ENCODE measurements at regions not wholly inside any gene's neighbourhood (a gene's known extent, or its start where the extent isn't known, plus 50 kb on each side); places are given as distances from the start of the nearest gene placed in this dataset.

- POLR2A ChIA-PET (ENCODE audit: unreplicated experiment): no interaction called here
- Histone ChIP-seq H3K27me3 (ENCODE audit: insufficient read depth, low read depth) (no peaks in the 10 kb centered on the region), H3K9me2 (ENCODE audit: insufficient read depth) (no peaks in the 10 kb centered on the region), H3K27ac (no peak overlapping the region), H3K9me3 (ENCODE audit: insufficient read depth, low read depth) (no peaks in the 10 kb centered on the region), H4K20me1 (ENCODE audit: insufficient read depth) (no peaks in the 10 kb centered on the region), H3F3A (ENCODE audit: insufficient read depth, low read depth) (no peaks in the 10 kb centered on the region), H3K4me1 (replicated peaks; ENCODE audit: insufficient read depth) (no peaks in the 10 kb centered on the region), H3K36me3 (ENCODE audit: low read depth) (no peaks in the 10 kb centered on the region), H3K4me2 (no peak overlapping the region), H3K4me3 (no peak overlapping the region), H3K79me2 (ENCODE audit: low read depth) (no peaks in the 10 kb centered on the region), H2AFZ (no peak overlapping the region)
- intact Hi-C loops (cut with micrococcal nuclease; ENCODE audit: unreplicated experiment): no loop called here
- TF ChIP-seq EZH2 (IDR thresholded peaks at IDR 0.05; ENCODE audit: low read depth) (no peak), CTCF (conservative IDR thresholded peaks at IDR 0.05) (no peak)
- CTCF ChIA-PET: no interaction called here
- BruUV-seq (replicated peaks): no TSS peak
- DNase-seq: no peak
These were observed 212.2 kb upstream of the GPRIN3 start for GRCh38 chr4:89519771-89520320.

GRCh38 chr4:89518259-89518658 lies 210.7 kb upstream of the GPRIN3 start:
- Histone ChIP-seq H3F3A (ENCODE audit: insufficient read depth, low read depth) (no peaks in the 10 kb centered on the region), H4K20me1 (ENCODE audit: insufficient read depth) (no peaks in the 10 kb centered on the region), H3K79me2 (ENCODE audit: low read depth) (no peaks in the 10 kb centered on the region), H3K4me2 (no peak overlapping the region), H3K4me3 (no peak overlapping the region), H3K4me1 (replicated peaks; ENCODE audit: insufficient read depth) (no peaks in the 10 kb centered on the region), H3K27ac (no peak overlapping the region), H2AFZ (no peak overlapping the region), H3K36me3 (ENCODE audit: low read depth) (no peaks in the 10 kb centered on the region), H3K9me2 (ENCODE audit: insufficient read depth) (no peaks in the 10 kb centered on the region), H3K9me3 (ENCODE audit: insufficient read depth, low read depth) (no peaks in the 10 kb centered on the region), H3K27me3 (ENCODE audit: insufficient read depth, low read depth) (no peaks in the 10 kb centered on the region)
- TF ChIP-seq CTCF (conservative IDR thresholded peaks at IDR 0.05) (no peak), EZH2 (IDR thresholded peaks at IDR 0.05; ENCODE audit: low read depth) (no peak)
- DNase-seq: no peak
- ChIA-PET CTCF (no interaction called here), POLR2A (ENCODE audit: unreplicated experiment) (no interaction called here)
- intact Hi-C loops (cut with micrococcal nuclease; ENCODE audit: unreplicated experiment): no loop called here
- no TSS peak for BruUV-seq (replicated peaks)

GRCh38 chr4:89514811-89515210 lies 207.2 kb upstream of the GPRIN3 start:
- intact Hi-C loops (cut with micrococcal nuclease; ENCODE audit: unreplicated experiment): no loop called here
- no peak overlapping the region for H2AFZ ChIP-seq
- ChIA-PET CTCF (no interaction called here), POLR2A (ENCODE audit: unreplicated experiment) (no interaction called here)
- H3K79me2 ChIP-seq (ENCODE audit: low read depth): no peaks in the 10 kb centered on the region
- no peak overlapping the region for H3K27ac ChIP-seq
- no TSS peak for BruUV-seq (replicated peaks)
- H3K4me2 ChIP-seq: no peak overlapping the region
- H3K9me2 ChIP-seq (ENCODE audit: insufficient read depth): no peaks in the 10 kb centered on the region
- no peak for TF ChIP-seq EZH2 (IDR thresholded peaks at IDR 0.05; ENCODE audit: low read depth)
- TF ChIP-seq CTCF (conservative IDR thresholded peaks at IDR 0.05): no peak
- no peaks in the 10 kb centered on the region for H4K20me1 ChIP-seq (ENCODE audit: insufficient read depth)
- no peaks in the 10 kb centered on the region for H3F3A ChIP-seq (ENCODE audit: insufficient read depth, low read depth)
- no peaks in the 10 kb centered on the region for H3K9me3 ChIP-seq (ENCODE audit: insufficient read depth, low read depth)
- H3K4me3 ChIP-seq: no peak overlapping the region
- no peaks in the 10 kb centered on the region for H3K4me1 ChIP-seq (replicated peaks; ENCODE audit: insufficient read depth)
- H3K27me3 ChIP-seq (ENCODE audit: insufficient read depth, low read depth): no peaks in the 10 kb centered on the region
- H3K36me3 ChIP-seq (ENCODE audit: low read depth): no peaks in the 10 kb centered on the region
- DNase-seq: no peak
